Peyer's patch (tissue), 4 donors: ENCODE measurements at regions not wholly inside any gene's neighbourhood (a gene's known extent, or its start where the extent isn't known, plus 50 kb on each side); places are given as distances from the start of the nearest gene placed in this dataset.

Experiments
- CTCF ChIP-seq, 6 experiments: fragments of 450-650 bp in 4 of 6; fragments of 200-600 bp in 2 of 6; sonication (generic) in 1 of 6; IDR thresholded peaks; one replicate each; pipeline ENCODE4 v1.5.1; 2017 to 2019; ENCODE audit warnings: antibody characterized with exemption in 6 of 6, mild to moderate bottlenecking in 3 of 6, moderate library complexity in 1 of 6
- POLR2A ChIP-seq, 2 donors: fragments of 450-650 bp; IDR thresholded peaks; one replicate each; pipeline ENCODE4 v1.5.1; 2017; ENCODE audit warnings: antibody characterized with exemption in 2 of 2, mild to moderate bottlenecking in 2 of 2, moderate library complexity in 2 of 2

- no peak for TF ChIP-seq CTCF (IDR thresholded peaks at IDR 0.05)
- TF ChIP-seq POLR2A (IDR thresholded peaks at IDR 0.05), result no peak
These were observed 50.7 kb upstream of the SPATA12 start for GRCh38 chr3:57009802-57010201.
